HepG2 (cell line): ENCODE measurements at regions not wholly inside any gene's neighbourhood (a gene's known extent, or its start where the extent isn't known, plus 50 kb on each side); places are given as distances from the start of the nearest gene placed in this dataset.

Experiments used
- ADNP ChIP-seq: sonication (generic); formaldehyde crosslinking; IDR thresholded peaks from 2 replicates; pipeline ENCODE4 v1.4.0; 2020; ENCODE audit warnings: missing genetic modification reagents
- ELF3 ChIP-seq: IDR thresholded peaks from 2 replicates; pipeline ENCODE4 v1.6.1; 2016; ENCODE audit warnings: missing genetic modification reagents, missing compliant biosample characterization
- FOXA3 ChIP-seq: IDR thresholded peaks from 2 replicates; pipeline ENCODE4 v1.6.1; 2016; ENCODE audit warnings: missing genetic modification reagents, missing compliant biosample characterization
- HDAC6 ChIP-seq: fragments of 200-600 bp; sonication (generic); IDR thresholded peaks from 2 replicates; pipeline ENCODE4 v1.7.0; 2017; ENCODE audit warnings: mild to moderate bottlenecking, antibody characterized with exemption, low read length, low read depth
- HNF4A ChIP-seq: sonication (generic); formaldehyde crosslinking; IDR thresholded peaks from 2 replicates; pipeline ENCODE4 v1.4.0; 2020; ENCODE audit warnings: missing genetic modification reagents
- MED1 ChIP-seq: sonication (generic); formaldehyde crosslinking; IDR thresholded peaks from 2 replicates; pipeline ENCODE4 v1.4.0; 2020; ENCODE audit warnings: missing genetic modification reagents
- MIXL1 ChIP-seq: IDR thresholded peaks from 2 replicates; pipeline ENCODE4 v1.6.1; 2016
- MYC ChIP-seq: sonication (generic); formaldehyde crosslinking; IDR thresholded peaks from 2 replicates; pipeline ENCODE4 v1.9.0; 2021; ENCODE audit warnings: missing genetic modification reagents, borderline replicate concordance
- RFX1 ChIP-seq: fragments of 450-650 bp; IDR thresholded peaks from 2 replicates; pipeline ENCODE4 v1.6.1; 2017
- RFX3 ChIP-seq: IDR thresholded peaks from 2 replicates; pipeline ENCODE4 v1.6.1; 2016; ENCODE audit warnings: missing biosample characterization, missing genetic modification reagents
- RNF2 ChIP-seq: fragments of 450-650 bp; conservative IDR thresholded peaks from 2 replicates; pipeline ENCODE4 v1.6.1; 2016; ENCODE audit warnings: low read depth
- TEAD3 ChIP-seq: optimal IDR thresholded peaks from 2 replicates; pipeline ENCODE3; 2016; ENCODE audit warnings: borderline replicate concordance
- ZFP37 ChIP-seq: sonication (generic); formaldehyde crosslinking; IDR thresholded peaks from 2 replicates; pipeline ENCODE4 v1.4.0; 2020; ENCODE audit warnings: missing genetic modification reagents, borderline replicate concordance
- ZMAT3 ChIP-seq: sonication (generic); formaldehyde crosslinking; conservative IDR thresholded peaks from 2 replicates; pipeline ENCODE4 v1.7.0; 2021; ENCODE audit warnings: missing genetic modification reagents
- ZNF607 ChIP-seq: sonication (generic); formaldehyde crosslinking; IDR thresholded peaks from 2 replicates; pipeline ENCODE4 v1.5.1; 2020; ENCODE audit warnings: missing genetic modification reagents, mild to moderate bottlenecking, borderline replicate concordance
- TF ChIP-seq, protein P1 (sequence below): sonication (generic); formaldehyde crosslinking; IDR thresholded peaks from 2 replicates; pipeline ENCODE4 v1.4.0; 2020; ENCODE audit warnings: mild to moderate bottlenecking, low read depth, missing genetic modification reagents
- TF ChIP-seq, protein P2 (sequence below): sonication (generic); formaldehyde crosslinking; IDR thresholded peaks from 2 replicates; pipeline ENCODE4 v1.8.1; 2023; ENCODE audit warnings: missing genetic modification reagents, inconsistent platforms, borderline replicate concordance
- TF ChIP-seq, protein P3 (sequence below): sonication (generic); formaldehyde crosslinking; IDR thresholded peaks from 2 replicates; pipeline ENCODE4 v1.4.0; 2020; ENCODE audit warnings: missing genetic modification reagents, mild to moderate bottlenecking, borderline replicate concordance
- TF ChIP-seq, protein P4 (sequence below): IDR thresholded peaks from 2 replicates; pipeline ENCODE4 v1.4.0; 2020; ENCODE audit warnings: mild to moderate bottlenecking, missing genetic modification reagents

DNA sequence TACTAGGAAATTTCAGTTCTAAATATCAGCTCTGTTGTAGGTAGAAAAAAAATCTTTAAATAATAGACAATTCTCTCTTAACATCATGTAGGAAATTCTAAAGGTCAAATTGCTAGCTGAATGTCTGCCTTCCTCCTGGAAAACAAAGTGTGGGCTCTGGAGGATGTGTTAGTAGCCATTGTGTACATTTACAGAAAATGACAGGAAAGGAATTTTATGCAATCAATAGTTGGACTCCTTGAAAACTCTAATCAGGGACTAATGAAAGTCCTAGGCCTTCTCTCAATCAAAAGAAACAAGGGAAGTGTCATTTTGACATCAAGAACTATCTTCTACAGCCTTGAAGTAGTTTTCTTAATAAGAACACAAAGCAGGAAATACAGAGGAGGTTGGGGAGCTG, 174.6 kb downstream of the ANKRD50 start (continued):
- TF ChIP-seq, protein P1, sequence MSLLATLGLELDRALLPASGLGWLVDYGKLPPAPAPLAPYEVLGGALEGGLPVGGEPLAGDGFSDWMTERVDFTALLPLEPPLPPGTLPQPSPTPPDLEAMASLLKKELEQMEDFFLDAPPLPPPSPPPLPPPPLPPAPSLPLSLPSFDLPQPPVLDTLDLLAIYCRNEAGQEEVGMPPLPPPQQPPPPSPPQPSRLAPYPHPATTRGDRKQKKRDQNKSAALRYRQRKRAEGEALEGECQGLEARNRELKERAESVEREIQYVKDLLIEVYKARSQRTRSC (CRISPR knock-in tag) = no peak
- TF ChIP-seq HDAC6 = no peak
- TF ChIP-seq MYC (CRISPR knock-in tag) = no peak
- TF ChIP-seq RFX1 = no peak
- TF ChIP-seq ZFP37 (CRISPR knock-in tag) = no peak
- TF ChIP-seq RNF2 = no peak
- TF ChIP-seq RFX3 (CRISPR knock-in tag) = no peak
- TF ChIP-seq HNF4A = 0 out of 2 replicates have a peak, but pooled peaks have one; percentile 8
- TF ChIP-seq, protein P2, sequence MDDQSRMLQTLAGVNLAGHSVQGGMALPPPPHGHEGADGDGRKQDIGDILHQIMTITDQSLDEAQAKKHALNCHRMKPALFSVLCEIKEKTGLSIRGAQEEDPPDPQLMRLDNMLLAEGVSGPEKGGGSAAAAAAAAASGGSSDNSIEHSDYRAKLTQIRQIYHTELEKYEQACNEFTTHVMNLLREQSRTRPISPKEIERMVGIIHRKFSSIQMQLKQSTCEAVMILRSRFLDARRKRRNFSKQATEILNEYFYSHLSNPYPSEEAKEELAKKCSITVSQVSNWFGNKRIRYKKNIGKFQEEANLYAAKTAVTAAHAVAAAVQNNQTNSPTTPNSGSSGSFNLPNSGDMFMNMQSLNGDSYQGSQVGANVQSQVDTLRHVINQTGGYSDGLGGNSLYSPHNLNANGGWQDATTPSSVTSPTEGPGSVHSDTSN = no peak
- peak; percentile 49 for TF ChIP-seq FOXA3 (CRISPR knock-in tag)
- TF ChIP-seq MED1 (CRISPR knock-in tag) = no peak
- TF ChIP-seq, protein P3, sequence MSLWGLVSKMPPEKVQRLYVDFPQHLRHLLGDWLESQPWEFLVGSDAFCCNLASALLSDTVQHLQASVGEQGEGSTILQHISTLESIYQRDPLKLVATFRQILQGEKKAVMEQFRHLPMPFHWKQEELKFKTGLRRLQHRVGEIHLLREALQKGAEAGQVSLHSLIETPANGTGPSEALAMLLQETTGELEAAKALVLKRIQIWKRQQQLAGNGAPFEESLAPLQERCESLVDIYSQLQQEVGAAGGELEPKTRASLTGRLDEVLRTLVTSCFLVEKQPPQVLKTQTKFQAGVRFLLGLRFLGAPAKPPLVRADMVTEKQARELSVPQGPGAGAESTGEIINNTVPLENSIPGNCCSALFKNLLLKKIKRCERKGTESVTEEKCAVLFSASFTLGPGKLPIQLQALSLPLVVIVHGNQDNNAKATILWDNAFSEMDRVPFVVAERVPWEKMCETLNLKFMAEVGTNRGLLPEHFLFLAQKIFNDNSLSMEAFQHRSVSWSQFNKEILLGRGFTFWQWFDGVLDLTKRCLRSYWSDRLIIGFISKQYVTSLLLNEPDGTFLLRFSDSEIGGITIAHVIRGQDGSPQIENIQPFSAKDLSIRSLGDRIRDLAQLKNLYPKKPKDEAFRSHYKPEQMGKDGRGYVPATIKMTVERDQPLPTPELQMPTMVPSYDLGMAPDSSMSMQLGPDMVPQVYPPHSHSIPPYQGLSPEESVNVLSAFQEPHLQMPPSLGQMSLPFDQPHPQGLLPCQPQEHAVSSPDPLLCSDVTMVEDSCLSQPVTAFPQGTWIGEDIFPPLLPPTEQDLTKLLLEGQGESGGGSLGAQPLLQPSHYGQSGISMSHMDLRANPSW = no peak
- TF ChIP-seq TEAD3 (CRISPR knock-in tag) = peak; percentile 13
- TF ChIP-seq MIXL1 (CRISPR knock-in tag) = peak; percentile 59; the same call in 1 of the 2 replicates
- TF ChIP-seq ZMAT3 = no peak
- TF ChIP-seq ZNF607 = no peak
- TF ChIP-seq, protein P4, sequence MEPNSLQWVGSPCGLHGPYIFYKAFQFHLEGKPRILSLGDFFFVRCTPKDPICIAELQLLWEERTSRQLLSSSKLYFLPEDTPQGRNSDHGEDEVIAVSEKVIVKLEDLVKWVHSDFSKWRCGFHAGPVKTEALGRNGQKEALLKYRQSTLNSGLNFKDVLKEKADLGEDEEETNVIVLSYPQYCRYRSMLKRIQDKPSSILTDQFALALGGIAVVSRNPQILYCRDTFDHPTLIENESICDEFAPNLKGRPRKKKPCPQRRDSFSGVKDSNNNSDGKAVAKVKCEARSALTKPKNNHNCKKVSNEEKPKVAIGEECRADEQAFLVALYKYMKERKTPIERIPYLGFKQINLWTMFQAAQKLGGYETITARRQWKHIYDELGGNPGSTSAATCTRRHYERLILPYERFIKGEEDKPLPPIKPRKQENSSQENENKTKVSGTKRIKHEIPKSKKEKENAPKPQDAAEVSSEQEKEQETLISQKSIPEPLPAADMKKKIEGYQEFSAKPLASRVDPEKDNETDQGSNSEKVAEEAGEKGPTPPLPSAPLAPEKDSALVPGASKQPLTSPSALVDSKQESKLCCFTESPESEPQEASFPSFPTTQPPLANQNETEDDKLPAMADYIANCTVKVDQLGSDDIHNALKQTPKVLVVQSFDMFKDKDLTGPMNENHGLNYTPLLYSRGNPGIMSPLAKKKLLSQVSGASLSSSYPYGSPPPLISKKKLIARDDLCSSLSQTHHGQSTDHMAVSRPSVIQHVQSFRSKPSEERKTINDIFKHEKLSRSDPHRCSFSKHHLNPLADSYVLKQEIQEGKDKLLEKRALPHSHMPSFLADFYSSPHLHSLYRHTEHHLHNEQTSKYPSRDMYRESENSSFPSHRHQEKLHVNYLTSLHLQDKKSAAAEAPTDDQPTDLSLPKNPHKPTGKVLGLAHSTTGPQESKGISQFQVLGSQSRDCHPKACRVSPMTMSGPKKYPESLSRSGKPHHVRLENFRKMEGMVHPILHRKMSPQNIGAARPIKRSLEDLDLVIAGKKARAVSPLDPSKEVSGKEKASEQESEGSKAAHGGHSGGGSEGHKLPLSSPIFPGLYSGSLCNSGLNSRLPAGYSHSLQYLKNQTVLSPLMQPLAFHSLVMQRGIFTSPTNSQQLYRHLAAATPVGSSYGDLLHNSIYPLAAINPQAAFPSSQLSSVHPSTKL (CRISPR knock-in tag) = peak; percentile 45; the same call in 1 of the 2 replicates
- TF ChIP-seq ADNP = no peak
- TF ChIP-seq ELF3 = peak; percentile 21; the same call in 1 of the 2 replicates
